ENCODE measurements at regions not wholly inside any gene's neighbourhood (a gene's known extent, or its start where the extent isn't known, plus 50 kb on each side); places are given as distances from the start of the nearest gene placed in this dataset.

DNA sequence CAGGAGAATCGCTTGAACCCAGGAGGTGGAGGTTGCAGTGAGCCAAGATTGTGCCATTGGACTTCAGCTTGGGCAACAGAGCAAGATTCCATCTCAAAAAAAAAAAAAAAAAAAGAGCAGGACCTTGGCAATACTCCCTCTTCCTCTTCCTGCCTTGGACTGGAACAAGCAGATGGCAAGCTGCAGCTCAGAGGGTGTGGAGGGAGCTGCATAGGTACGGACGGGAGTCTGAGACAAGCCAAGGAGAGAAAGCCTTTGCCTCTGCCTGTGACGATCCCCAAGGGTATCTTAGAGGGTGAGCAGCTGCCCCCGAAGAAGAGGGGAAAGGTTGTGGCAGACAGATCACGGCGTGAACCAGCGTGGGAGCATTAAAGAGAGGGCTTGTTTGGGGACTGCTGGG, 109.2 kb downstream of the AIPL1 start:
- FAIRE-seq (no peak), DNase-seq (ENCODE audit: low spot score in 2 of 2) (no peak)

DNA sequence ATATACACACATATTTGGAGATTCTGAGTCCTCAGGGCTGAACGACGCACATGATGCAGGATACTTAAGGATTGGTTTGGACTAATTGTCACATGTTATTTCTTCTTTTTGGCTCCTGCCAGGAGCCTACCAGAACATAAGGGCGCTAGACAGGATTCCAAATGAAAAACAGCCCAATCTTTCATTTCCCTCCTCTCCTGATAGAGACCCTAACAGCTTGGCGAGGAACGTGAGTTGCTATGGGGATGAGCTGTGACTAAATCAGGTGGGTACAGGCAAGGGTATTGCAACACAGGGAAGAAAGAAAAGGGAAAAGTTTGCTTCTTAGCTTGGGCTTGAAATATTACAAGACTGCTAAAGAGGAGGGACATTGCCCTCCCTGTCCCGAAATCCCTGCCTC, 109.9 kb downstream of the AIPL1 start:
- DNase-seq (ENCODE audit: low spot score in 2 of 2), result no peak
- no peak for FAIRE-seq

DNA sequence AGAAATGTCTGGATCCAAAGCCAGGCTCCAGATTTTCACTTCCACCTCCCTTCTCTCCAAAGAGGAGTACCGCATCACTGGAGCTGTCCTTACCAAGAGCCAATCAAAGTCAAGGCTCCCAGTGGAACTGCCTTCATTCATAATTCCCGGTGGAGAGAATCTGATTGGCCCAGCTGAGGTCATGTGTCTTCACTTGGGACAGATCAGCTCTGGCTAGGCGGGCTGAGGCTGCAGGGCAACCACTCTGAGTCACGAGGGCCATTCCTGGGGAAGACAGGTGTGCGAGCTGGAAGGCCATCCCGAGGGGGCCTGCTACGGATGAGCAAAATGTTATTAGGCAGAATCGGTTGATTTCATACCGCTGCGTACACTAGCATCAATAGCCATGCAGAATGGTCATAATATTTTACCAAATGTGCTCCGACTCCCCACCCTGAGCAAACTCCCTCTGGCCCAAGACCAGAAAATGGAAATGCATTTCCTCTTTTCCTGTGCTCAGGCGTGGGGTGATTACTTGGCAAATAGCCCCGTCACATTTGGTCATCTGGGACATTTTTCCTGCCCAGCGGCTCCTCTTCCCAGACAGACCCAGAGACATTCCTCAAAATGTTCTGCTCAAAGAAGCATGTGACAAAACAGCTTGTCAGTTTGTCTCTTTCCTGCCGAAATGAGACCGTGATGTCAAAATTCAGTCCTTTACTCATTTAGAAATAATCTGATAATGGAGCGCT, 111.1 kb downstream of the AIPL1 start:
- DNase-seq (ENCODE audit: low spot score in 2 of 2), result no peak

DNA sequence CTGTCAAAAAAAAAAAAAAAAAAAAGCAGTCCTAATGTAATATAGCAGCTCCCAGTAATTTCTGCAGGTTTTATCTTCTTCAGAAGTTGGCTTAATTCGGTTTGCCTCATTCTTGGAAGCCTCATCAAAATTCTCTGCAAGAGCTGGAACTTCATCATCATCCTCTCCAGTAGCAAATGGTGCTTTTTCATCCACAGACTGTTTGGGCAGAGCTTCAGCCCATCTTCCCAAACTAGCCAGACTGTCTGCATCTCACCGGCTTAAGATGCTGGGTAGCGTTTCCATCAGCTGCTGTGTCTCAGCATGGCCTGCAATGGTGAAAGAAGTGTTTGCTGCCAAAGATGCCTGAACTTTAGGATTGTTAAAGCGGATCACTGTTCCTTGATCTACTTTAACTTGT, 112.6 kb downstream of the AIPL1 start:
- DNase-seq (ENCODE audit: low spot score in 2 of 2) (no peak), FAIRE-seq (no peak)

More for the DNA sequence above, 111.1 kb downstream of the AIPL1 start:
- FAIRE-seq, result no peak

DNA sequence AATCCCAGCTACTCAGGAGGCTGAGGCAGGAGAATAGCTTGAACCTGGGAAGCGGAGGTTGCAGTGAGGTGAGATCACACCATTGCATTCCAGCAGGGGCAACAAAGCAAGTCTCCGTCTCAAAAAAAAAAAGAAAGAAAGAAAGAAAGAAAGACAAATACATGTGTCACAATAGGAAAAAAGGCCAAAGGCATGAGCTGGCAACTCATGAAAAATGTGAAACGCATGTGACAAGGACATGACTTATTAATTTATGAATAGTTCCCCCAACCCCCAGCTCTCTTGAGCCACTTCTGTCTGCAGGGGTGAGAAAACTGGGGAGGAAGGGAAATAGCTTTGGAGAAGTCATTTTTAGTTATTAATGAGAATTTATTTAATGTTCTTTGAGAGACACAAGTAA, 120.6 kb downstream of the AIPL1 start:
- FAIRE-seq (no peak), DNase-seq (ENCODE audit: low spot score in 2 of 2) (no peak)

DNA sequence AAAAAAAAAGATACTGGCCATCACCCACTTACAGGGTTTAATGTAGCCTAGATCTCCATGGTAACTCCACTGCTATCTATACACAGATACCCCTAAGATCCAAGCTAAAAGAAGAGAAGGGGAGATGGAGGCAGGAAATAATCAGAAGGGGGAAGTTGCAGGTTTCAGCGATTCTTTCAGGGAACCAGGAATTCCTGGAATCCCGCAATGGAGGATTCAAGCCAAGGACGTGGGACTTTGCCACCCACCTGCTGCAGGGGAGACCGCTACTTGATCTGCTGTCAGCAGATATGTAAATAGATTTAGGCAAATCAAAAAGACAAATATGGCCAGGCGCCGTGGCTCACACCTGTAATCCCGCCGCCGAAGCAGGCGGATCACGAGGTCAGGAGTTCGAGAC, 121.1 kb downstream of the AIPL1 start:
- no peak for DNase-seq (ENCODE audit: low spot score in 2 of 2)
- FAIRE-seq, result no peak

DNA sequence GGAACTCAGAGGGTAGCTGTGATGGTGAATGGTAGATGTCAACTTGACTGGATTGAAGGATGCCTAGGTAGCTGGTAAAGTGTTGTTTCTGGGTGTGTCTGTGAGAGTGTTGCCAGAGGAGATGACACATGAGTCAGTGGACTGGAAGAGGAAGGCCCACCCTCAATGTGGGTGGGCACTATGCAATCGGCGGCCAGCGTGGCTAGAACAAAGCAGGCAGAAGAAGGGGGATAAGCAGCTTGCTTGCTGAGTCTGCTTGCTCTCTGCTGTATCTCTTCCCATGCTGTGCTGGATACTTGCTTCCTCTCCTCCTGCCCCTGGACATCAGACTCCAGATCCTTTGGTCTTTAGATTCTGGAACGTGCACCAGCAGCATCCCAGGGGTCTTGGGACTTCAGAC, 128.1 kb downstream of the AIPL1 start:
- FAIRE-seq, result no peak
- no peak for DNase-seq (ENCODE audit: low spot score in 2 of 2)

DNA sequence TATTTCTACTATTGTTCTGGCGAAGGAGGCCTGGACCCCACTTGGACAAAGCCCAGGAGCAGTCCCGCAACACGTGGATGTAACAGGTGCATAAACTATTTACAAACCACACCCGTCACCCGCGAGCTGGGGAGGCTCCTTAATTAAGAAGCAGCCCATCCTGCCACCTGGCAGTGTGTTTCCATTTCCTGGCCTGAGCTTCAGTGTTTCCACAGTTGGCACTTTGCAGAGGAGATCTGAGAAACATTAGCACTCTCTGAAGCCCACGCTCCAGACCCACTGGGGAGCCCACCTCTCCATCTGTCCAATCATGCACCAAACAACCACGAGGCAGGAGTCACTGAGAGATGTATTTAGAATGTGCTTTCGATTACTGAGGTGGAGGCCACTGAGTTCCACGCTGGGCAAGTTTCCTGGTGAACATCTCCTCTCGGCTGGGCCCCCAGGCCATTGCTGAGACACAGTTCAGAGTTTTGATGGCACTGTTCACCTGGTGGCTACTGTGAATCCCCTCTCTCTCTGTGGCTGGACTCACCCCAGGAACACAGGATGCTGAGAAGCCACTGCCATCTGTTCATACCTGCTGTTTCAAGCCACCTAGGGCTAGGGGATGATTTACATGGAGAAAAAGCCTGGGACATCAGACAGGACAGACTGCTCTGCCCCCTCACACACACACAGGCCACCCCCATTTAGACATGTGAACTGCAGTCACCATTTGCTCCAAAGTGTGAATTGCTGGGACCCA, 129.1 kb downstream of the AIPL1 start:
- FAIRE-seq (no peak), DNase-seq (ENCODE audit: low spot score in 2 of 2) (no peak)

DNA sequence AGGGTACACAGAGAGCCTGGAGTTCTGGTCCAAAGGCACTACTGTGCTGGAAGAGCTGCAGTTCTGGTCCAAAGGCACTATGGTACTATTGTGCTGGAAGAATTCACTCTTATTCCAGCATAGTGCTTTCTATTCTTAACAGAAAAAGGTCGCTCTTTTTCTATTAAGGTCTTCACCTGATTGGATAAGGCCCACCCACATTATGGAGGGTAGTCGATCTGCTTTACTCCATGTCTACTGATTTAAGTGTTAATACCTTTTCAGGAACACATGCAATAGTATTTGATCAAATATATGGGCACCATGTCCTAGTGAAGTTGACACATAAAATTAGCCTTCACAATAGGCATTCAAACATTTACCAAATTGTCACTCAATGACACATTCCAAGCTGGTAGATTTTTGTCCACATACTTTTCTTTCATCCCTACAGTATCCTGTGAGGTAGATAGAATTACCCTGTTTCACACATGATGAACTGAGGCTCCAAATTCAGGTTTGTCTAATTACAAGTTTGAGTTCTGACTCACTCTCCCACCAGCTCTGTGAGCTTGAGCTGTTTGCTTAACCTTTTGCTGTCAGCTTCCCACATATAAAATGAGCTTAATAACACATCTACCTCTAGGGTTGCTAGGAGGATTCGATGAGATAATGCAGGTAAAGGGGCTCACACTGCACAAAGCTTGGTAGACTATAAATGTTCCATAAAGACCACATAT, 129.9 kb downstream of the AIPL1 start:
- DNase-seq (ENCODE audit: low spot score in 2 of 2) (no peak), FAIRE-seq (no peak)

DNA sequence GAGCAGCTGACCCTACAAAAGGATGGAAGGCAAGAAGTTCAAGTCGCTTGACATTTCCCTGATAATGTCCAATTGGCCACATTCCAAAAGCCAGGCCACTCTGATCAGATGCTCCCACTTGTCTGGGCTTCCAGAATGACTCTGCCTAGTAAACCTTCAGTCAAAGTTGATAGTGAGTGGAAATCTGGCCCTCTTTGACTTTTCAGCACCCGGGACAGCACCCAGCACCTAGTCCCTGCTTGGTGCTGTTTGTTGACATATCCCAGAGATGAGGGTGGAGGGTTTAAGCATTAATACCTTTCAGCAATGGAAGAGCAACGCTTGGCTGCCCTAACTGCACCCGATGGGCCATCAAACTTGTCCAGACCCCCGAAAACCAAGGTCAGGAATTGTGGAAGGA, 131.3 kb downstream of the AIPL1 start:
- DNase-seq (ENCODE audit: low spot score in 2 of 2), result no peak
- no peak for FAIRE-seq

DNA sequence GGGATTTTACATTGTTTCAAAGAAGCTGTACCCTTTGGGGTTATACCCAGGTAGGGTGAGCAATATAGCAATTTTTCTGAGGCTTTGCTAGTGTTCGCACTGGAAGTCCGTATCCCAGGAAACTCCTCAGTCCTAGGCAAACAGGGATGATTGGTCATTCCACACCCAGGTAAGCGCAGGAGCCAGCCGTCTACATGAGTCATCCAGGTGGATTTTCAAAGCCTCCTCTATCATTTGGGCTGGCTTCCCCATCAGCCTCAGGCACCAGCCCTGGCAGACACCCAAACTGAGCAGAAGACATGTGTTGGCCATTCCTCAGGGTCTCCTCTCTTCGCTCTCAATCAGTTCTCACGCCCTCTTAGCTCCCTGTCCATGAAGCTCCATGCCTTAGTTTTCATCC, 135.6 kb downstream of the AIPL1 start:
- FAIRE-seq (no peak), DNase-seq (ENCODE audit: low spot score in 2 of 2) (no peak)

DNA sequence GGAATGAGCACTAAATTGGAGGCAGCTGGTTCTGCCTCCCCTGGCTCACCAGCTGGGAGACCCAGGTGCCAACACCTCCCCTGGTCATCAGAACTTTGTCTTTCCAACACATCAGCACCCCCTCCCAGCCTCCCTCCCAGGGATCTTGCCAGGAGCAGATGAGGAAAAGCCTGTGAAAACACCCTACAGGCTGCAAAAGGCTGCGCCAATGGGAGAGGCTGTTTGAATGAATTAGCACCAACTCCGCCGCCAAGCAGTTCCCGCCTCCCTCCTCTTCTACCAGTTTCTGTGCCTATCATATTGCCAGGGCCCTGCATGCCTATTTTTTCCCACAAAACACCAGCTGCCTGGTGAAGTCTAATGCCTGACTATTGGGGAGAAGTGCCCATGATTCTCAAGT, 137.0 kb downstream of the AIPL1 start:
- DNase-seq (ENCODE audit: low spot score in 2 of 2), result no peak
- FAIRE-seq, result no peak

DNA sequence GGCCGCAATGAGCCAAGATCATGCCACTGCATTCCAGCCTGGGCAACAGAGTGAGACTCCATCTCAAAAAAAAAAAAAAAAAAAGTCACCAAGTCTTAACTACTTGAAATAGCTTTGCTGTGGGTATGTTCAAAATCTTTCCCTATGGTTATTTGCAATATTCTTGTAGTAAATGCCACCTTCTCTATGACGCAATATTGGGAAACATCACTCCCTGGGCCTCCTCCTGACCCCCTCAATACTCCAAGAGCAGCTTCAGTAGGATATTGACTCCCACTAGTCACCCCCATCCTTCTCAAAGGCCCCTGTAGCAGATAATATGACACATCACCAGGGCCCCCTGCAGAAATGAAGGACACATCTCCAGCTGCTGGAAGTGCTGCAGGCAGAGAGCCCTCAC, 137.8 kb downstream of the AIPL1 start:
- no peak for DNase-seq (ENCODE audit: low spot score in 2 of 2)
- no peak for FAIRE-seq

DNA sequence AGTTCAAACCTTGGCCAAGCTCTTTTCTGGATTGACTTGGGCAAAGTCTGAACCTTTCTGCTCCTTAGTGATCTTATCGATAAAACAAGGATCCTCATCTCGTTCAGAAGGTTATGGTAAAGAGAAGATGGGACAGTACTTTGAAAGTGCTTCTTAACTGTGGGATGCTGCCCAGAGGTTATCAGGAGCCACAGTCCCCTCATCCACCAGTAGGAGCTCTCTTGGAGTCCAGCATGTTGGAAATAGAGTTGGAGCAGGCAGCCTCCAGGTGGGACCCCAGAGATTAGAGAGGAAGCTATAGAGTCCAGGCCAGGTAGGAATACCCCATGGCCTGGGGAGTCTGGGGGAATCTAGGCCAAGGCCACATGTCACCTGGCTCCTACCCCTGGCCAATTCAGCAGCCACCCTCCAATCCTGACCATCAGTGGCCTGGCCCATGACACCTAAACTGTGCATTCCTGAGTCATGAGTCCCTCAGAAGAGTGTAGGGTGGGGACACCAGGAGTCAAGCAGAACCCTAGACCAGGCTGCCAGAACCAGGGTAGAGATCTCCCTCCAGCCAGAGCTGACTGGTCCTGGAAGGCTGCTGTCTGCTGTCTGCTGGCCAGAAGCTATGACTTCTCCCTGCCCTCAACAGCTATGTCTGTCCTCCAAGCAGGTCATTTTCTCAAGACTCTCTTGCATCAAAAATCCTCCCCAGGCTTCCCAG, 144.3 kb downstream of the AIPL1 start:
- no peak for DNase-seq (ENCODE audit: low spot score in 2 of 2)
- no peak for FAIRE-seq

DNA sequence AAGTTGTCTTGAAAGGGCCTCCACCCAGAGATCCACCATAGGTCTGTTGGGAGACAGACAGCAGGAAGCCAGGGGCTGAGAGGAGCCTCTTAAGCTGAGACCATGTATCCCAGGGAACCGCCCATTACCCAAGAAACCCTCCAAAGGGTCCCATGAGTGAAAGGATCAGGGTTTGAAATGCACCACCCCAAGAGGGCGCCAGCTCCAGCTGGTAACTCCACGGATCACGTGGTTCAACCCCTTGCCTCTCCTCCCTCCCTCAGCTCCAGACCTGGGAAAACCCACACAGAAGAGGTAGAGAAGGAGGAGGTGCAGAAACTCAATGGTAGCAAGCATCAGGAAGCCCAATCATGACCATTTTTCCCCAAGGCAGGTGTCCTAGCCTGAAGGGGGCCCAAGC, 148.7 kb downstream of the AIPL1 start:
- DNase-seq (ENCODE audit: low spot score in 2 of 2) (no peak), FAIRE-seq (no peak)

DNA sequence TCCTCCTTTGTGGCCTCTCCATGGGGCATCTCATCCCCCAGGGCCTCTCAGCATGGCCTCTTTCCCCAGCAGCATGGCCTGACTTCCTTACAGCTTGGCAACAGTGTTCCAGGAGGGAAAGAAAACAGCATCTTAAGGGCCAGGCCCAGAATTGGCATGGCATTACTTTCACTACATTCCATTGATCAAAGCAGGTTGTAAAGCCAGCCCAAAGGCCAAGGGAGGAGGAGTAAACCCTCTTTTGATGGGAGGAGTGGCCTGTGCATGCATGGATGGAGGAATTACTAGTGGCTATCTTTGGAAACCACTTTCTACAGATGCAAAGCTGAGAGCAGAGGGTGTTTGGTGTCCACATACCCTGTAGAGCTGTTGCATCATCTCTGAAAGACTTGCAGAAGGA, 149.4 kb downstream of the AIPL1 start:
- DNase-seq (ENCODE audit: low spot score in 2 of 2), result no peak
- FAIRE-seq, result no peak

DNA sequence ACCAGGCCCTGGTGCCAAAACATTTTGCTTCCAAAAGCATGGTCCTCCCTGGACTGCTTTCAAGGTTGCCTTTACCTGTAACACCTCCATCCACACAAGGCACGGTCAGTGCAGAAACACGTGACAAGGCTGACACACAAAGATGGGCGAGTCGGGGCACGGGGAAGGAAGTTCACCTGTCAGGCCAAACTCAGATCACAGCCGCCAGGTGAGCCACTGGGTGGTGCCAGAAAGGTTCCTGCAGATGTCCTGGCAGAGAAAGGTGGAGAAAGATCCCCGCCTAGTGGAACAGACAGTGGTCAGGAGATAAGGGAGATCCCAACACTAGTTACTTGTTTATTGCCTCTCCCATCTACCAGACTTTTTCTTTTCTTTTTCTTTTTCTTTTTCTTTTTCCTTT, 155.3 kb downstream of the AIPL1 start:
- DNase-seq (ENCODE audit: low spot score in 2 of 2), result no peak
- no peak for FAIRE-seq

DNA sequence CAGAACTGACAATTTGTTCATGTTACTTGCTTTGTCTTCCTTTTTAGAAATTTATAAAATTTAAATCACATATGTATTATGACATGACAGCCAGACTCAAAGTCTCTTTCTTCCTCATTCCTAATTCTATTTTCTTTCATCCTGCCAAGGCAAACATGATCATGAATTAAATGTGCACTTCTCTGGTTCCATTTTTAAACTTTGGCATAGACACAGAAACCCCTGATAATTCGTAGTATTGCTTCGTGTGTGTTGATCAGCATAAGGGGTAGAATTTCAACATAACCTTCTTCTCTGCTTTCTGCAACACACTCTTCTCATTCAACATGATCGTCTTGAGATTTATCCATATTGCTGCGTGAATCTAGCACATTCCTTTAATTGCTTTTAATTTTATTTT, 156.5 kb downstream of the AIPL1 start:
- FAIRE-seq (no peak), DNase-seq (ENCODE audit: low spot score in 2 of 2) (no peak)

DNA sequence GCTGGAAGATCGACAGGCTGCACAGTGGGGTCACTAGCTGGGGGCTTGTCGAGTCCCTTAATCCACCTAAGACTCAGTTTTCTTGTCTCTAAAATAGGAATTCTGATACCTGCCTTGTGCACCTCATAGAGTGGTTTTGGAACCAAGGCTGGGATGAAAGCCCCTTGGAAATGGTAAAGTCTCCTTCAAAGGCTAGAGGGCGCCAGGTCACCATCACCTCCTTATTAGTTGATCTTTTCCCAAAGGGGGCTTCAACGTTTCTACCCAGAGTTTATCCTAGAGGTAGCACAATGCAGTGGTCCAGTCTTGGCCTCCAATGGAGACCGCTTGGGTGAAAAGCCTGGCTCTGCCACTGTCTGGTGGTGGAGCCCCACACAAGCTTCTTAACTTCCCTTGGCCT, 158.2 kb downstream of the AIPL1 start:
- DNase-seq (ENCODE audit: low spot score in 2 of 2), result no peak
- FAIRE-seq, result no peak

DNA sequence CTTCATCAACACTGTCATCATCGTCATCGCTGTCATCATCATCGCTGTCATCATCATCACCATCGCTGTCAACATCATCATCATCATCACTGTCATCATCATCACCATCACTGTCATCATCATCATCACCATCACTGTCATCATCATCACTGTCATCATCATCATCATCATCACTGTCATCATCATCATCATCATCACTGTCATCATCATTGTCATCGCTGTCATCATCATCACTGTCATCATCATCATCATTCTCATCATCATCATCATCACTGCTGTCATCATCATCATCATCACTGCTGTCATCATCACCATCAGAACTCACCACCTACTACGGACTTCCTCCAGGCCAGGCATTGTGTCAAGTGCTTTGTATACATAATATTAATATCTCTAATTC, 160.6 kb downstream of the AIPL1 start:
- FAIRE-seq, result no peak
- no peak for DNase-seq (ENCODE audit: low spot score in 2 of 2)

DNA sequence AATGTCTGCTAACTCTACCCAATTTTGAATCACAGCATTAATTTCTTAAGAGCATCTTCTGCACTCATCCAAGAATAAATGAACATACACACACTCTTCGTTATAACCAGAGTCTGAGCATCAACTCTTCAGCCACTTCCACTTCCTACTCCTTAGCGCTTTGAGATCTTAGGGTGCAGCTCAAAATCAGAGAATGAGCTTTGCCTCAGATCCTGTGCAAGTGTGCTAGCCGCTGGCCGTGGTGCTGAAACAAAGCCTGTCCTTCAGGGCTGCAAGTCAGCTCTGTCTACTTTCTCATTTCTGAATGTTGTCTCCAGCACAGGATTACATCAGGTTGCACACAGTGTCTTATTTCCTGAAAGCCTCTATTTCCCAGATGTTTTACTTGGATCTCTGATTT, 165.4 kb downstream of the AIPL1 start:
- FAIRE-seq (no peak), DNase-seq (ENCODE audit: low spot score in 2 of 2) (no peak)

All from frontal cortex (tissue), 3 donors.